GM12878 (cell line): ENCODE measurements at regions not wholly inside any gene's neighbourhood (a gene's known extent, or its start where the extent isn't known, plus 50 kb on each side); places are given as distances from the start of the nearest gene placed in this dataset.

Experiments
- ATAC-seq: fragments of 200-7000 bp; cut with Tn5 transposase; 3 replicates; pipeline ENCODE4 v1.9.1; 2020; ENCODE audit warnings: mild to moderate bottlenecking, moderate library complexity
- BruUV-seq: library from RNA; stranded (reverse); fragments of 400-500 nt; replicated peaks from 2 replicates; lab custom pipeline; 2021; lab: Mats Ljungman, UMichigan
- CTCF ChIA-PET: fragments of 300-600 bp; sonication (Branson Sonifier 250); formaldehyde crosslinking; extraction: SDS; loops from one replicate; lab custom pipeline; 2021; ENCODE audit warnings: inconsistent platforms; lab: Yijun Ruan, JAX
- POLR2A ChIA-PET: fragments of 350-600 bp; formaldehyde crosslinking; extraction: SDS; loops from one replicate; lab custom pipeline; 2021; ENCODE audit warnings: inconsistent platforms; lab: Charles Lee
- RAD21 ChIA-PET: fragments of 300-600 bp; sonication (Branson Sonifier 250); formaldehyde crosslinking; loops from one replicate; lab custom pipeline; 2023; ENCODE audit warnings: antibody characterized with exemption; ENCODE audit not compliant: unreplicated experiment; lab: Charles Lee
- SMC1A ChIA-PET: fragments of 300-600 bp; sonication (Branson Sonifier 250); formaldehyde crosslinking; loops from one replicate; lab custom pipeline; 2023; ENCODE audit not compliant: unreplicated experiment, uncharacterized antibody; lab: Charles Lee
- DNase-seq: peaks from one replicate; pipeline ENCODE4 v3.0.0-alpha.2; 2011; ENCODE audit warnings: low read depth, low spot score
- FAIRE-seq: peaks from 3 replicates; lab custom pipeline; 2011; peaks lifted over from hg19 to GRCh38; lab: Jason Lieb, UNC
- H2AFZ ChIP-seq: 2 replicates; pipeline ENCODE4 v1.6.0; 2011; ENCODE audit warnings: low read depth, low read length, control low read depth; ENCODE audit not compliant: control insufficient read depth
- H3K27ac ChIP-seq: 2 replicates; pipeline ENCODE4 v1.5.1; 2011; ENCODE audit warnings: control low read depth; ENCODE audit not compliant: control insufficient read depth, insufficient read depth
- H3K27me3 ChIP-seq, 2 experiments: replicated peaks in 1 of 2; 2 replicates each; pipeline versions ENCODE4 v1.6.0 to v1.6.1; 2011; ENCODE audit warnings: low read length in 1 of 2; ENCODE audit not compliant: control insufficient read depth in 2 of 2, insufficient read depth in 2 of 2
- H3K36me3 ChIP-seq, 2 experiments: 2 replicates each; pipeline ENCODE4 v1.5.1; 2011; ENCODE audit warnings: low read length in 1 of 2; ENCODE audit not compliant: control insufficient read depth in 2 of 2, insufficient read depth in 2 of 2
- H3K4me1 ChIP-seq: 2 replicates; pipeline ENCODE4 v1.6.1; 2011; ENCODE audit warnings: mild to moderate bottlenecking, low read length, moderate library complexity, mixed read lengths; ENCODE audit not compliant: control insufficient read depth, insufficient read depth
- H3K4me2 ChIP-seq: 2 replicates; pipeline ENCODE4 v1.6.0; 2011; ENCODE audit warnings: control low read depth; ENCODE audit not compliant: control insufficient read depth, insufficient read depth
- H3K4me3 ChIP-seq: fragments of 200-600 bp; sonication (generic); 2 replicates; pipeline ENCODE4 v1.5.1; 2016
- H3K79me2 ChIP-seq: 2 replicates; pipeline ENCODE4 v1.6.0; 2011; ENCODE audit warnings: low read length; ENCODE audit not compliant: control insufficient read depth, insufficient read depth
- H3K9ac ChIP-seq: 2 replicates; pipeline ENCODE4 v1.8.0; 2011; ENCODE audit warnings: low read length, control low read depth, mixed read lengths; ENCODE audit not compliant: control insufficient read depth, insufficient read depth
- H3K9me3 ChIP-seq: replicated peaks from 3 replicates; pipeline ENCODE4 v1.5.1; 2011; ENCODE audit warnings: mild to moderate bottlenecking, low read length; ENCODE audit not compliant: control insufficient read depth, insufficient read depth
- H4K20me1 ChIP-seq: 2 replicates; pipeline ENCODE4 v1.6.0; 2011; ENCODE audit not compliant: control insufficient read depth, insufficient read depth
- BRCA1 ChIP-seq: IDR thresholded peaks from 2 replicates; pipeline ENCODE4 v1.6.1; 2011; ENCODE audit warnings: low read depth, low read length, improper control_type of control experiment
- CHD2 ChIP-seq: IDR thresholded peaks from 2 replicates; pipeline ENCODE4 v1.6.1; 2011; ENCODE audit warnings: low read depth, low read length, improper control_type of control experiment, borderline replicate concordance
- DPF2 ChIP-seq: fragments of 450-650 bp; IDR thresholded peaks from 2 replicates; pipeline ENCODE4 v1.6.1; 2017; ENCODE audit warnings: mild to moderate bottlenecking
- FOXK2 ChIP-seq: fragments of 450-650 bp; IDR thresholded peaks from 2 replicates; pipeline ENCODE4 v1.6.1; 2017; ENCODE audit warnings: mild to moderate bottlenecking, moderate library complexity
- HDAC6 ChIP-seq: fragments of 200-600 bp; sonication (generic); IDR thresholded peaks from one replicate; pipeline ENCODE4 v1.8.0; 2017; ENCODE audit warnings: antibody characterized with exemption; ENCODE audit not compliant: unreplicated experiment
- IKZF1 ChIP-seq: fragments of 450-650 bp; conservative IDR thresholded peaks from 2 replicates; pipeline ENCODE4 v1.6.1; 2017; ENCODE audit warnings: antibody characterized with exemption, mild to moderate bottlenecking
- IKZF2 ChIP-seq, 2 experiments: fragments of 450-650 bp; IDR thresholded peaks; 2 replicates each; pipeline ENCODE4 v1.6.1; 2017; ENCODE audit warnings: mild to moderate bottlenecking in 2 of 2, moderate library complexity in 2 of 2
- KDM1A ChIP-seq: fragments of 200-600 bp; sonication (generic); IDR thresholded peaks from 2 replicates; pipeline ENCODE4 v1.6.1; 2016; ENCODE audit warnings: borderline replicate concordance
- KLF5 ChIP-seq: fragments of 450-650 bp; IDR thresholded peaks from 2 replicates; pipeline ENCODE4 v1.6.1; 2014; ENCODE audit warnings: mild to moderate bottlenecking; ENCODE audit not compliant: partially characterized antibody
- PAX8 ChIP-seq: fragments of 450-650 bp; IDR thresholded peaks from 2 replicates; pipeline ENCODE4 v1.6.1; 2017; ENCODE audit warnings: mild to moderate bottlenecking, moderate library complexity
- RB1 ChIP-seq: fragments of 450-650 bp; formaldehyde crosslinking; IDR thresholded peaks from 2 replicates; pipeline ENCODE4 v1.6.1; 2017; ENCODE audit warnings: mild to moderate bottlenecking, borderline replicate concordance
- SIN3A ChIP-seq: IDR thresholded peaks from 2 replicates; pipeline ENCODE4 v1.6.1; 2012; ENCODE audit warnings: low read depth, low read length, improper control_type of control experiment
- TCF7 ChIP-seq: IDR thresholded peaks from 2 replicates; pipeline ENCODE4 v1.6.1; 2014; ENCODE audit warnings: antibody characterized with exemption, borderline replicate concordance
- ZSCAN29 ChIP-seq: fragments of 450-650 bp; IDR thresholded peaks from 2 replicates; pipeline ENCODE4 v1.6.1; 2017; ENCODE audit warnings: mild to moderate bottlenecking, moderate library complexity
- WGBS: methylation state at CpG from one replicate; pipeline ENCODE4 v1.1.6; 2016; ENCODE audit warnings: low lambda C conversion rate; ENCODE audit not compliant: insufficient replicate concordance, insufficient coverage; ENCODE audit errors: missing lambda C conversion rate; 5-methylcytosine and 5-hydroxymethylcytosine counted together
- in situ Hi-C: fragments of 300-500 bp; cut with MboI; formaldehyde crosslinking; loops from 9 replicates; pipeline ENCODE4 v1.14.3; 2018; ENCODE audit warnings: mixed read lengths
- intact Hi-C: fragments of 100-400 bp; cut with micrococcal nuclease; formaldehyde crosslinking; loops from one replicate; pipeline ENCODE4 v1.14.2; 2022; ENCODE audit not compliant: unreplicated experiment
- TF ChIP-seq, protein P1 (sequence below): fragments of 450-650 bp; formaldehyde crosslinking; IDR thresholded peaks from 2 replicates; pipeline ENCODE4 v1.4.0; 2022; ENCODE audit warnings: mild to moderate bottlenecking, moderate library complexity

DNA sequence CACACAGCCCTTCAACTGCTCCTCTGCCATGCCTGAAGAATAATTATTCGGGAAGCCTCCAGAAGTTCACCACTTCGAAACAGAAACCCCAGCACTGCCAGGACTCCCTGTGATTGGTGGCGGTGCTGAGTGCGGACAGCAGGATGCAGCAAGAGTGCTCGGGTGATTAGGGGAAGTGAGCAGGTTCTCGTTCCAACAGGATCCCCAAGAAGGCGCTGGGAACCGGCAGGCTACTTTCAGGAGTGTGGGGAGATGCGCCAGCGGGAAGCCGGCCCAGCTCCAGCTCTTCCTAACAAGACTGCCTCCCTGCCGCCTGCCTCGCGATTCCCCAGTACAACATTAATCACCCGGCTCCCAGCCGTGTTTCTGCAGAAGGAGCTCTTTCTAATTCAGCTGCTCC is 630.2 kb downstream of the BRD1 start:
- 15% methylated on average over 16 of the region's 16 CpGs for WGBS
- H3K4me3 ChIP-seq = no peak overlapping the region
- H3K79me2 ChIP-seq = no peaks in the 10 kb centered on the region
- no peak overlapping the region for H3K27ac ChIP-seq
- ATAC-seq = no peak
- H3K9me3 ChIP-seq = no peaks in the 10 kb centered on the region; the same call in 2 of the 3 replicates
- H3K27me3 ChIP-seq = no peaks in the 10 kb centered on the region
- no peak overlapping the region for H3K9ac ChIP-seq
- no peak for DNase-seq
- H4K20me1 ChIP-seq = no peaks in the 10 kb centered on the region
- H2AFZ ChIP-seq = no peak overlapping the region
- POLR2A ChIA-PET = no interaction called here
- H3K36me3 ChIP-seq = no peaks in the 10 kb centered on the region
- CTCF ChIA-PET = no interaction called here
- intact Hi-C loops (no loop called here), in situ Hi-C loops (no loop called here)
- H3K4me1 ChIP-seq = no peaks in the 10 kb centered on the region
- FAIRE-seq = no peak
- SMC1A ChIA-PET = no interaction called here
- no peak overlapping the region for H3K4me2 ChIP-seq
- BruUV-seq = no TSS peak
- no peak for TF ChIP-seq TCF7
- TF ChIP-seq IKZF1 = no peak
- RAD21 ChIA-PET = no interaction called here

DNA sequence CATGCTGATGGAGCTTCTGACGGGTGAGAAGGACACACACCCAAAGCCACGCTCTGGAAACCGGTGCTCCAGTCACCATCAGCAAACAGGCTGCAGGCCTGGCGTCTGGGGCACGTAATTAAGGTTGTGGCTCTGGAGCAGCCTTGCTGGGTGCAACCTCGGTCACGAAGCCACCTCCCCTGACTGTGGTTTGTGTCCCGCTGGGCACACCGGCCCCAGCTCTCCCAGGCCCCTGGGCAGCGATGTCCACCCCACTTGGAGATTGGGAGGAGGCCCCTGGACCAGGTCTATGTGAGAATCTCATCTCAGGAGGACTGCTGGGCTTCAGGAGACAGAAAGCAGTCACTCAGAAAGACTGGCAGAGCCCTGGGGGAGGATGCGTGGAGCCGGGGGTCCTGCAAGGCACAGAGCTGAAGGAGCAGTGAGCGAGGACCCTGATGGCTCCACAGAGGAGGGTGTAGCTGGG is 631.6 kb downstream of the BRD1 start:
- RAD21 ChIA-PET = no interaction called here
- in situ Hi-C loops (no loop called here), intact Hi-C loops (no loop called here)
- POLR2A ChIA-PET = no interaction called here
- BruUV-seq = no TSS peak
- Histone ChIP-seq H3K36me3 (no peaks in the 10 kb centered on the region), H3K79me2 (no peaks in the 10 kb centered on the region), H3K4me1 (no peaks in the 10 kb centered on the region), H2AFZ (no peak overlapping the region), H4K20me1 (no peaks in the 10 kb centered on the region), H3K9ac (no peak overlapping the region), H3K4me3 (no peak overlapping the region), H3K27me3 (no peaks in the 10 kb centered on the region), H3K4me2 (no peak overlapping the region), H3K9me3 (no peaks in the 10 kb centered on the region; the same call in 2 of the 3 replicates), H3K27ac (no peak overlapping the region)
- no peak for TF ChIP-seq FOXK2
- no peak for TF ChIP-seq PAX8
- TF ChIP-seq RB1 = no peak
- no peak for TF ChIP-seq SIN3A
- no peak for TF ChIP-seq KLF5
- no peak for TF ChIP-seq KDM1A
- no peak for TF ChIP-seq BRCA1
- TF ChIP-seq HDAC6 = no peak
- TF ChIP-seq IKZF2 (IDR thresholded peaks at IDR 0.05) = no peak
- no peak for TF ChIP-seq DPF2
- TF ChIP-seq, protein P1, sequence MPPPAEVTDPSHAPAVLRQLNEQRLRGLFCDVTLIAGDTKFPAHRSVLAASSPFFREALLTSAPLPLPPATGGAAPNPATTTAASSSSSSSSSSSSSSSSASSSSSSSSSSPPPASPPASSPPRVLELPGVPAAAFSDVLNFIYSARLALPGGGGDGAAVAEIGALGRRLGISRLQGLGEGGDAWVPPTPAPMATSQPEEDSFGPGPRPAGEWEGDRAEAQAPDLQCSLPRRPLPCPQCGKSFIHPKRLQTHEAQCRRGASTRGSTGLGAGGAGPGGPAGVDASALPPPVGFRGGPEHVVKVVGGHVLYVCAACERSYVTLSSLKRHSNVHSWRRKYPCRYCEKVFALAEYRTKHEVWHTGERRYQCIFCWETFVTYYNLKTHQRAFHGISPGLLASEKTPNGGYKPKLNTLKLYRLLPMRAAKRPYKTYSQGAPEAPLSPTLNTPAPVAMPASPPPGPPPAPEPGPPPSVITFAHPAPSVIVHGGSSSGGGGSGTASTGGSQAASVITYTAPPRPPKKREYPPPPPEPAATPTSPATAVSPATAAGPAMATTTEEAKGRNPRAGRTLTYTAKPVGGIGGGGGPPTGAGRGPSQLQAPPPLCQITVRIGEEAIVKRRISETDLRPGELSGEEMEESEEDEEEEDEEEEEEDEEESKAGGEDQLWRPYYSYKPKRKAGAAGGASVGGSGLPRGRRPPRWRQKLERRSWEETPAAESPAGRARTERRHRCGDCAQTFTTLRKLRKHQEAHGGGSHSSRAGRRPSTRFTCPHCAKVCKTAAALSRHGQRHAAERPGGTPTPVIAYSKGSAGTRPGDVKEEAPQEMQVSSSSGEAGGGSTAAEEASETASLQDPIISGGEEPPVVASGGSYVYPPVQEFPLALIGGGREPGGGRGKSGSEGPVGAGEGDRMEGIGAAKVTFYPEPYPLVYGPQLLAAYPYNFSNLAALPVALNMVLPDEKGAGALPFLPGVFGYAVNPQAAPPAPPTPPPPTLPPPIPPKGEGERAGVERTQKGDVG (CRISPR knock-in tag) = no peak
- no peak for TF ChIP-seq ZSCAN29
- TF ChIP-seq CHD2 = no peak
- DNase-seq = no peak
- 18% methylated on average over 12 of the region's 13 CpGs for WGBS
- ATAC-seq = no peak
- no peak for FAIRE-seq
- SMC1A ChIA-PET = no interaction called here
- CTCF ChIA-PET = no interaction called here
